ENCODE measurements at regions not wholly inside any gene's neighbourhood (a gene's known extent, or its start where the extent isn't known, plus 50 kb on each side); places are given as distances from the start of the nearest gene placed in this dataset.
"Not testable (repeated sequence)": the region's sequence is repeated elsewhere in the genome, so short reads cannot be mapped to it uniquely, and the experiment has no call there.

DNA sequence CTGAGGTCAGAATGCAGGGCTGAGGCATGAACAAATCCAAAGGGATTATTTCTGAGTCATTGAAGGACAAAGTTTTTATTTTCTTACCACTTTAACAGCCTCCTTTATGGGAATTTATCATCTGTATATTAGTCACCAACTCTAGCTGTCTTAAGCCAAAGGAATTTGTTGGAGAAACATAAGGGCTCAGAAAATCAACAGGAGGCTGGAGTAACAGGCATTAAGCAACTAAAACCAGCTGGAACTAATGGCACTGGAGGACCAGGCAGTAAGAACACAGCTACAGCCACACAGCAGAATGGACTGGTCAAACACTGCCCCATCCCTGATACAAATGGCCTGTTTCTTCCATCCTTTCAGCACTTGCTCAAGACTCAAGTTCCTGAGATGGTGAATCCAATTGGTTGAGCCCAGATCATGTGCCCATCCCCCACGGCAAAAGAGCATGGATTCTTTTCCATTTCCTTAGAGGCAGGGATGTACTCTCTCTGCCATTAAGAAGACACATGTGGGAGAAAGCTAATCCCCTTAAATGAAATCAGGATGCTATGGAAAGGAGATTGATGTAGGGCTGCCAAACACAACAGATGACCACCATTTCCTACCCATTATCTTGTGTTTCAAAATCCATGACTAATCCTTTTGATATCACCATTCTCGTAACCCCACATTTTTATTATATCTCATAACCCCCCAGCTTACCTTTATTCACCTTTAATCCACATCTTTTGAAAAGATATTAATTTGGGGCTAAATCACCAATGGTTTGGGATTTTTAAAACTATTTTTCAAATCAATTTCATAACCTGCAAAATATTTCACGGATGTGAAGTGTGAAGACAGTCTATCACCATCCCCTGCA is 157.0 kb upstream of the FNDC3A start:
- TF ChIP-seq PAX5 (IDR thresholded peaks at IDR 0.05; ENCODE audit: insufficient read depth, low read length, severe bottlenecking), result no peak
- no peak for TF ChIP-seq POLR2AphosphoS5 (IDR thresholded peaks at IDR 0.05; ENCODE audit: low read depth, low read length)
- TF ChIP-seq POLR2A (IDR thresholded peaks at IDR 0.05; ENCODE audit: low read depth, low read length), result no peak
- no peak for TF ChIP-seq TAF1 (IDR thresholded peaks at IDR 0.05; ENCODE audit: low read depth, low read length)
- TF ChIP-seq SPI1 (IDR thresholded peaks at IDR 0.05; ENCODE audit: low read depth, low read length), result no peak
- no peak for TF ChIP-seq POU2F2 (IDR thresholded peaks at IDR 0.05; ENCODE audit: low read depth, low read length)
- DNase-seq (ENCODE audit: insufficient read length, low spot score), result no peak
- no peak for FAIRE-seq

DNA sequence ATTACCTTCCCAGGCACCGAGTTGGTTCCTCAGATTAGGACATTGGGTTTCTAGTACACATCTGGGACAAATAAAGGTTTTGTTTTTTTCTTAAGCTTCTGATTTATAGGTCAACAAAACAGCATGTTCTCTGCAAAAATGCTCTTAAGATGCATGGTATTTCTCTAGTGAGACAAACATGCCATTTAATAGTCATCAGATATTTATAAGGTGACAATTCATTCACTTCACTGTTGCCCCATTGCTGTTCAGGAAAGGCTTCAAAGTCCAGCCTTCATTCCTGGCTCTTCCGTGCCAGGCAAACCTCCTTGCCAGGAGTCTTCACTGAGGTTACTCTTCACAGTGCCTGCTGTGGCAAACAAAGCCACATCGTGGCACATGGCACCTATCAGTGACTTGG is 156.3 kb upstream of the FNDC3A start:
- TF ChIP-seq SPI1 (IDR thresholded peaks at IDR 0.05; ENCODE audit: low read depth, low read length) (no peak), POLR2AphosphoS5 (IDR thresholded peaks at IDR 0.05; ENCODE audit: low read depth, low read length) (no peak), PAX5 (IDR thresholded peaks at IDR 0.05; ENCODE audit: insufficient read depth, low read length, severe bottlenecking) (no peak), POLR2A (IDR thresholded peaks at IDR 0.05; ENCODE audit: low read depth, low read length) (no peak), POU2F2 (IDR thresholded peaks at IDR 0.05; ENCODE audit: low read depth, low read length) (no peak), TAF1 (IDR thresholded peaks at IDR 0.05; ENCODE audit: low read depth, low read length) (no peak)
- DNase-seq (ENCODE audit: insufficient read length, low spot score) (no peak), FAIRE-seq (no peak)

DNA sequence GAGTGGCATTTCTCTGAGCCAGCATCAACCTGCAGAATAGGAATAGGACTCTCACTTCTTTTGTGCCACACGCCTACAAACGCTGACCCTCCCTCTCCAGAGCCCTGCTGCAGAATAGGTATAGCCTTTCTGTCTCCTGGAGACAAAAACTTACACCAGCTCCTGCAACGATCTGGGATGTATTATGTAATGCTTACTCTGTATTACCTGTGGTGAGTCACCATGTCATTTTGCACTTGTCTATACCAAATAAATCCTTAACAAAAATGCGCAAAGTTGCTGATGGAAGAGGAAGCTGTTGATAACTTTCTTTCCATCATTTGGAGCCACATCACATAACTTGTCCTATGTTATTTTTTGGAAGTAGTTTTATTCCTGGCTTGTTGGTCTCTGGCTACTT is 155.8 kb upstream of the FNDC3A start:
- no peak for FAIRE-seq
- no peak for DNase-seq (ENCODE audit: insufficient read length, low spot score)
- TF ChIP-seq SPI1 (IDR thresholded peaks at IDR 0.05; ENCODE audit: low read depth, low read length), result no peak
- no peak for TF ChIP-seq POLR2AphosphoS5 (IDR thresholded peaks at IDR 0.05; ENCODE audit: low read depth, low read length)
- TF ChIP-seq POLR2A (IDR thresholded peaks at IDR 0.05; ENCODE audit: low read depth, low read length), result no peak
- TF ChIP-seq POU2F2 (IDR thresholded peaks at IDR 0.05; ENCODE audit: low read depth, low read length), result no peak
- TF ChIP-seq PAX5 (IDR thresholded peaks at IDR 0.05; ENCODE audit: insufficient read depth, low read length, severe bottlenecking), result no peak
- TF ChIP-seq TAF1 (IDR thresholded peaks at IDR 0.05; ENCODE audit: low read depth, low read length), result no peak

DNA sequence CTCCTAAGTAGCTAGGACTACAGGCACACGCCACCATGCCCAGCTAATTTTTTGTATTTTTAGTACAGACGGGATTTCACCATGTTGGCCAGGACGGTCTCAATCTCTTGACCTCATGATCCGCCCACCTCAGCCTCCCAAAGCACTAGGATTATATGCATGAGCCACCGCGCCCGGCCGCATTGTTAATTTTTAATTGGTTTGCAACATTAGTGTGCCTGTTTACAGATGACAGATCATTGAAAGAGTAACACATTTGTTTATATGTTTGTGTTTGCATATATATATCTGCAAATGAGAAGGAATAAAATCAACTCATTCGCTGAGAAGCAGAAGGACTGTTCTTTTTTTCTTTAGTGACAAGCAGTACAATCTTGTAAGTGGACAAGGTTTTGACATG is 152.2 kb upstream of the FNDC3A start:
- FAIRE-seq; DNase-seq (ENCODE audit: insufficient read length, low spot score): not testable (repeated sequence)

DNA sequence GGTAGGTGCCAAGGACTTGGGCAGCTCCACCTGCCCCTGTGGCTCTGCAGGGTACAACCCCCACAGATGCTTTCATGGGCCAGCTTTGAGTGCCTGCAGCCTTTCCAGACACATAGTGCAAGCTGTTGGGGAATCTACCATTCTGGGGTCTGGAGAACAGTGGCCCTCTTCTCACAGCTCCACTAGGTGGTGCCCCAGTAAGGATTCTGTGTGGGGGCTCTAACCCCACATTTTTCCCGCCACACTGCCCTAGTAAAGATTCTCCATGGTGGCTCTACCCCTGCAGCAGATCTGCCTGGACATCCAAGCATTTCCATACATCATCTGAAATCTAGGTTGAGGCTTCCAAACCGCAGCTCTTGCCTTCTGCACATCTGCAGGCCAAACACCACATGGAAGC is 149.7 kb upstream of the FNDC3A start:
- no peak for TF ChIP-seq PAX5 (IDR thresholded peaks at IDR 0.05; ENCODE audit: insufficient read depth, low read length, severe bottlenecking)
- TF ChIP-seq POLR2AphosphoS5 (IDR thresholded peaks at IDR 0.05; ENCODE audit: low read depth, low read length), result no peak
- TF ChIP-seq TAF1 (IDR thresholded peaks at IDR 0.05; ENCODE audit: low read depth, low read length), result no peak
- no peak for TF ChIP-seq POLR2A (IDR thresholded peaks at IDR 0.05; ENCODE audit: low read depth, low read length)
- no peak for TF ChIP-seq POU2F2 (IDR thresholded peaks at IDR 0.05; ENCODE audit: low read depth, low read length)
- no peak for TF ChIP-seq SPI1 (IDR thresholded peaks at IDR 0.05; ENCODE audit: low read depth, low read length)
- no peak for DNase-seq (ENCODE audit: insufficient read length, low spot score)
- FAIRE-seq, result no peak

DNA sequence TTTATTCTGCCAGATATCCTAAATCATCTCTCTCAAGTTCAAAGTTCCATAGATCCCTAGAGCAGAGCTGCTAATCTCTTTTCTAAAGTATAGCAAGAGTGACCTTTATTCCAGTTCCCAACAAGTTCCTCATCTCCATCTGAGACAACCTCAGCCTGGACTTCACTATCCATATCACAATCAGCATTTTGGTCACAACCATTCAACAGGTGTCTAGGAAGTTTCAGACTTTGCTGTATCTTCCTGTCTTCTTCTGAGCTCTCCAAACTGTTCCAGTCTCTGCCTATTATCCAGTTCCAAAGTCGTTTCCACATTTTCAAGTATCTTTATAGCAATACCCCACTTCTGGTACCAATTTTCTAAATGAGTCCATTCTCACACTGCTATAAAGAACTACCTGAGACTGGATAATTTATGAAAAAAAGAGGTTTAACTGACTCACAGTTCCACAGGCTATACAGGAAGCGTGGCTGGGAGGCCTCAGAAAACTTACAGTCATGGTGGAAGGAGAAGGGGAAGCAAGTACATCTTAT is 148.7 kb upstream of the FNDC3A start:
- DNase-seq (ENCODE audit: insufficient read length, low spot score); FAIRE-seq: not testable (repeated sequence)

DNA sequence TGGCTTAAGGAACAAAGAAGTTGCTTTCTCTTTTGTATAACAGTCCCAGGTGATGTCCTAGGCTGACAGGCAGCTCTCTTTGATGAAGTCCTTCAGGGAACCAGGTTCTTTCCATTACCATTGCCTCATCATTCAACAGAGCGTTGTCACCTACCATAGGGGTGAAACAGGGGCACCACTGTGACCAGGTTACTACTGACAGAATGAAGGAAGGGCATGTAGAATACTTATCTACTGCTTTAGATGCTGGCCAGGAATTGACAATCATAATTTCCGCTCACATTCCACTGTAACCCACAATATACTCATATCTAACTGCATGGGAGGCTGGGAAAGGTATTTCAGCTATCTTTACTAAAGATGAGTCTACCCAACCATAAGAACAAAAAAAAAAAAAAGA is 148.0 kb upstream of the FNDC3A start:
- no peak for TF ChIP-seq POLR2A (IDR thresholded peaks at IDR 0.05; ENCODE audit: low read depth, low read length)
- TF ChIP-seq SPI1 (IDR thresholded peaks at IDR 0.05; ENCODE audit: low read depth, low read length), result no peak
- TF ChIP-seq POU2F2 (IDR thresholded peaks at IDR 0.05; ENCODE audit: low read depth, low read length), result no peak
- no peak for TF ChIP-seq TAF1 (IDR thresholded peaks at IDR 0.05; ENCODE audit: low read depth, low read length)
- TF ChIP-seq PAX5 (IDR thresholded peaks at IDR 0.05; ENCODE audit: insufficient read depth, low read length, severe bottlenecking), result no peak
- no peak for TF ChIP-seq POLR2AphosphoS5 (IDR thresholded peaks at IDR 0.05; ENCODE audit: low read depth, low read length)
- no peak for DNase-seq (ENCODE audit: insufficient read length, low spot score)
- no peak for FAIRE-seq

DNA sequence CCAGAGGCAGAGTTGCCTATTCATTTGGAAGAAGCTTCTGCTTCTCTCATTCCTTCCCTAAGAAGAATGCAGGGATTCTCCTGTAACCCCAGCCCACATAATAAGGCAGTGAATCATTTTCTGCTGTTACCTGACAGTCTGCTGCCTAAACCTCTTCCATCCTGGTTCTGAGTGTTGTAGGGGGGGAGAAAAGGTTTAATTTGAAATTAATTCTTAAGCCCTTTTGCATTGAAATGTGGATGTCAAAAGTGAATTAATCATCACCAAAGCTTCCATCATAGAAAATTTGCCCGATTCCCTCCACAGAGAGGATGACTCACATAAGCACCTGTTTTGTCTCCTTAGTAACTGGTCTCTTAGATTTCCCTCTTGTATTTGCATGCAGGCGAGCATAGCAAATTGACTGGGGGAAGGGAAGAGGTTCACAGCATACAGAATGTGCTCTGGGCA is 146.7 kb upstream of the FNDC3A start:
- TF ChIP-seq POU2F2 (IDR thresholded peaks at IDR 0.05; ENCODE audit: low read depth, low read length) (peak; percentile 47; the same call in 1 of the 2 replicates), SPI1 (IDR thresholded peaks at IDR 0.05; ENCODE audit: low read depth, low read length) (no peak)
- FAIRE-seq (peak; percentile 59), DNase-seq (ENCODE audit: insufficient read length, low spot score) (peak; percentile 7)

DNA sequence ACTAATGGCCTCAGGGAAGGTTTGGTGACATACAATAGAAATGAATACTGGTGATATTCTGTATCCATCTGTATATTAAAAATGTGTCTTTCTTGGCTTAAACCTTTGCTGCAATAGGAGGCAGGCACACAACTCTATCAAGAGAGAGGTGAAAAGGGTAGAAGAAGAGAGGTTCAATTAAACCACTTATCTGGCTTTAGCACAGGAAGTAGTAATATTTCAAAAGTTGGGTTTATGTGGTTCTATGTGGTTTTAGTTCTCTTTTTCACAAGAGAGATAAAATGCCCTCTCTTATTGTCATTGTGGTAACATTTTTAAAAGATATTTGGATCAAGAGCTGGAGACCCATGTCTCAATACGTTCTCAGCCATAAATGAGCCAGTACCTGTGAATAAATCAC is 146.2 kb upstream of the FNDC3A start:
- no peak for DNase-seq (ENCODE audit: insufficient read length, low spot score)
- FAIRE-seq, result no peak
- no peak for TF ChIP-seq POLR2AphosphoS5 (IDR thresholded peaks at IDR 0.05; ENCODE audit: low read depth, low read length)
- TF ChIP-seq PAX5 (IDR thresholded peaks at IDR 0.05; ENCODE audit: insufficient read depth, low read length, severe bottlenecking), result no peak
- no peak for TF ChIP-seq TAF1 (IDR thresholded peaks at IDR 0.05; ENCODE audit: low read depth, low read length)
- TF ChIP-seq POLR2A (IDR thresholded peaks at IDR 0.05; ENCODE audit: low read depth, low read length), result no peak
- no peak for TF ChIP-seq SPI1 (IDR thresholded peaks at IDR 0.05; ENCODE audit: low read depth, low read length)
- no peak for TF ChIP-seq POU2F2 (IDR thresholded peaks at IDR 0.05; ENCODE audit: low read depth, low read length)

DNA sequence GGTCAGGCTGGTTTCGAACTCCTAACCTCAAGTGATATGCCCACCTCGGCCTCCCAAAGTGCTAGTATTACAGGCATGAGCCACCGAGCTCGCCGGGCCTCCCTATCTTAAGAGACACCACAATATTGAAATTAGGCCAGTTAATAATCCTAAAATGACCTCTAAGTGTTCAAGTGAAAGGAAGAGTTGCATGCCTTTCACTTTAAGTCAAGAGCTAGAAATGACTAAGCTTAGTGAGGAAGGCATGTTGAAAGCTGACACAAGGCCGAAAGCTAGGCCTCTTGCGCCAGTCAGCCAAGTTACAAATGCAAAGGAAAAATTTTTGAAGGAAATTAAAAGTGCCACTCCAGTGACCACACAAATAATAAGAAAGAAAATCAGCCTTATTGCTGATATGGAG is 144.5 kb upstream of the FNDC3A start:
- DNase-seq (ENCODE audit: insufficient read length, low spot score) (no peak), FAIRE-seq (peak; percentile 67)
- TF ChIP-seq SPI1 (IDR thresholded peaks at IDR 0.05; ENCODE audit: low read depth, low read length), result 0 out of 2 replicates have a peak, but pooled peaks have one; percentile 36
- no peak for TF ChIP-seq POLR2A (IDR thresholded peaks at IDR 0.05; ENCODE audit: low read depth, low read length)
- TF ChIP-seq PAX5 (IDR thresholded peaks at IDR 0.05; ENCODE audit: insufficient read depth, low read length, severe bottlenecking), result no peak
- TF ChIP-seq POU2F2 (IDR thresholded peaks at IDR 0.05; ENCODE audit: low read depth, low read length), result no peak
- no peak for TF ChIP-seq POLR2AphosphoS5 (IDR thresholded peaks at IDR 0.05; ENCODE audit: low read depth, low read length)
- TF ChIP-seq TAF1 (IDR thresholded peaks at IDR 0.05; ENCODE audit: low read depth, low read length), result no peak

Measured in GM12891 (cell line).